ENCODE measurements at regions not wholly inside any gene's neighbourhood (a gene's known extent, or its start where the extent isn't known, plus 50 kb on each side); places are given as distances from the start of the nearest gene placed in this dataset.
"Not testable (repeated sequence)": the region's sequence is repeated elsewhere in the genome, so short reads cannot be mapped to it uniquely, and the experiment has no call there.

DNA sequence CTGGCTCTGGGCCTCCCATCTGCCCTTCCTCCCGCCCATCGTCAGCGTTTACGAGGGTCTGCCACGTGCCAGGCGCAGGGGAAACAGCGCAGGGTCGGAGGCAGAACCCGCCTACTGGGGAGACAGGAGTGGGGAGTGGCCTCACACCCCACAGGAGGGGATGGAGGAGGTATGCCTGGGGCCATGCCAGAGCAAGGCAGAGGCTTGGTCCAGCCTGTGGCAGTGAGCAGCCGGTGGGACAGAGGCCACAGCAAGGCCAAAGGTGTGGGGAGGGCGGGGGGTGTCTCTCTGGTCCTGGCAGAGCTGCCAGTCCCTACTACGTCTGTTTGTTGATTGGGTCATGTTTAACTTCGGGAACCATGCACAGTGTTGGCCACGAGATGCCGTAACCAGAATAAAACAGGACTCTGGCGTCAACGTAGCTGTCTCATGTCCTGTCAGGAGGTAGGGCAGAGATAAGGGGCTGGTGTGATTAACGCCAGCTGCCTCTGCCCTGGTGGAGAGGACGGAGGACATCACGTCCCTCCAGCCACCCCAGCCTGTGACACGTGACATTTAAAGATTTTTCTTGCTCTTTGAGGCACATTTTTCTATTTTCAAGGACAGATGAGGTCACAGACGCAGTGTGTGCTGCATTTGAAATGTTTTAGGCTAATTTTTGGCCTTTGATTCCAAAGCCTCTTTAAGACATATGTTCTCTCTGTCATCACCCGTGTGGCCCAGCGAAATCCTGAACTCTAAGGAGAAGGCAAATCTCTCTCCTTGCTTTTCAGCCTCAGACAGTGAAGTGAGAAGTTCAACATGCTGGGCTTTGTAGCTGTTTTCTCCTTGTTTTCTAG is 193.3 kb downstream of the LAT start:
- DNase-seq (ENCODE audit: insufficient read length, low spot score); FAIRE-seq: not testable (repeated sequence)

- FAIRE-seq; DNase-seq (ENCODE audit: insufficient read length, low spot score): not testable (repeated sequence)
Observed at GRCh38 chr16:29177203-29177887, 192.5 kb downstream of the LAT start.

DNA sequence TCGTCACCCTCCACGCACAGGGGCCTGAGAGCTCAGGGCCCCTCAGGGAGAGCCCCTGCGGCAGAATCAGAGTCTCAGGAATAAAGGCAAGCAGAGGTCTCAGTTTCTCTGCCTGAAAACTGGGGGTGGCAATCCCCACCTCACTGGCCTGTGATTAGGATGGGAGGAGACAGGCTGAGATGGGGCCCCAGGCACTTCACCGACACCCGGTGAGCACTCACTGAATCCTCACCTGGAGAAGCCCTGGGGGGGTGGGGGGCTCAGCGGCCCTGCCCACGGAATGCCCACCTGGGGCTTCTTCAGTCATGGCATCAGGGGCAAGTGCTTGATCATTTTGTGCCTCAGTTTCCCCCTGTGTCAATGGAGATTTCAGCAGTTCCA is 192.0 kb downstream of the LAT start:
- DNase-seq (ENCODE audit: insufficient read length, low spot score); FAIRE-seq: not testable (repeated sequence)

DNA sequence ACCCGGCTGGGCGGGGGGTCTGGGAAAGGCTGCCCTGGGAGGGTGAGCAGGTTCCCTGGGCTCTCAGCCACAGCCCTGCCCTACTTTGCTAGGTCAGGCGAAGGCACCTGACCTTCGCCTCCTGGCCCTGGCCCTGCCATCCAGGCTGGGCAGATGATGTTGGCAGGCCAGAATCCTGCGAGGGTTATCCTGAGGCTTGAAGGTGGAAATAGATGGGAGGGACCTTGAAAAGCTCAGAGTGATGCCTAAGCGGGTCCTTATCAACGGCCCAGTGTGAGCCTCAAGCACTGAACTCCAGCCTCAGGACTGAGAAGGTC is 191.3 kb downstream of the LAT start:
- FAIRE-seq: not testable (repeated sequence)

GRCh38 chr16:29175411-29176153 is 190.7 kb downstream of the LAT start:
- not testable (repeated sequence) for DNase-seq (ENCODE audit: insufficient read length, low spot score); FAIRE-seq

More for the DNA sequence above, 191.3 kb downstream of the LAT start:
- not testable (repeated sequence) for DNase-seq (ENCODE audit: insufficient read length, low spot score)

DNA sequence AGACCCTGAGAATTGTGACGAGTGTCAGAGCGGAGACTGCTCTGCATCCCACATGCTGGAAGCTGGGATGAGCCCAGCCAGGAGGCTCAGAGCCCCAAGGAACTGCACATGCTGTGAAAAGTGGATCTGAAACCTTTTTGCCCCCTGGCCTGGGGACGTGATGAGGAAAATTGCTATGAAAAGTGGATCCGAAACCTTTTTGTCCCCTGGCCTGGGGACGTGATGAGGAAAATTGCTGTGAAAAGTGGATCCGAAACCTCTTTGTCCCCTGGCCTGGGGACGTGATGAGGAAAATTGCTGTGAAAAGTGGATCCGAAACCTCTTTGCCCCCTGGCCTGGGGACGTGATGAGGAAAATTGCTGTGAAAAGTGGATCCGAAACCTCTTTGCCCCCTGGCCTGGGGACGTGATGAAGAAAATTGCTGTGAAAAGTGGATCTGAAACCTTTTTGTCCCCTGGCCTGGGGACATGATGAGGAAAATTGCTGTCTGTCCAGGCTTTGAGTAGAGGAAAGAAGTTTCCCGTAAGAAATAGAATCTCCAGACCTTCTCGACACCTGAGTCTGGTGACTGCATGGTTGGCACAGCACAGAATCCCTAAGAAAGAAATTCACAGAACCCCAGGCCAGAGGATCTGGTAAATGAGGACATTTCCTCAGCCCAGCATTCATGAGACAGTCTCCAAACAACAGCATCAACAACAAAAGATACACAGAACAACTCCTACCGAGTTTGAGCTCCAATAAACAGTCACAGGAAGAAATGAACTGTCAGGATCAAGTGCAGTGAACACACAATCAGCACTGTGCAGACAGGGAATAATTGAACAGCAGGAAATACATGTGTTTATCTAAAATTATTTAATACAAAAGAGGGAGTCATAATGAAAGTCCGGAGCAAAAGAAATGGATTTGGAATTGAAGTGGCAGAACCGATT is 188.8 kb downstream of the LAT start:
- DNase-seq (ENCODE audit: insufficient read length, low spot score); FAIRE-seq: not testable (repeated sequence)

DNA sequence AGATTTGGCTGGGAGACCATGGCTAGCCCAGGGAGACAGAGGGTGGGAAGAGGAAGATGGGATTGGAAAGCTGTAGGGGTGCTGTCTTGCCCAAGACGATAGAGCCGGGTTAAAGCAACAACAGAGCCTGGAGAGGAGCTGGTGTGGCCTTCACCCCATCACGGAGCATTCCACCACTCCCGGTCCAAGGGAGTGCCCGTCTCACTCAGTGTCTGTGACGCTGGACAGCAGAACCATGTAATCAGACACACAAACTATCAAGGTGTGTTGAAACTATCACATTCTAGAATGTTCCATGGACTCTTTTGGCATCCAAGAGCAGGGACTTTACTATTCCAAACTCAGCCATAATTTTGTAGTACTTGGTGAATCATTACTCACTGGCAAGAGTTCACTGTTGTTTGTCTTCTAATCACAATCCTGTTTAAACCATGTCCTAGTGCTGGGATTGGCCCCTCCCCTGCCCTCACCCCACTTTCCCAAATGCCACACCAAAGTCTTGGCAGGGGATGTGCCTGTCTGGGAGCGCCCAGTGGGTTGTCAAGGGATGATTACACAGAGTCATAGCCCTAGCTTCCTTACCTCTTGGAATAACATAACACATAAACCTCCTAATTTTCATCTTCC is 187.4 kb downstream of the LAT start:
- not testable (repeated sequence) for DNase-seq (ENCODE audit: insufficient read length, low spot score)
- peak; percentile 35 for FAIRE-seq

- DNase-seq (ENCODE audit: insufficient read length, low spot score): not testable (repeated sequence)
- FAIRE-seq: peak; percentile 87
Observed at GRCh38 chr16:29171296-29171695, 186.4 kb downstream of the LAT start.

GRCh38 chr16:29170393-29171119 is 185.7 kb downstream of the LAT start:
- not testable (repeated sequence) for DNase-seq (ENCODE audit: insufficient read length, low spot score)
- peak; percentile 62 for FAIRE-seq

GRCh38 chr16:29169295-29169994 is 184.6 kb downstream of the LAT start:
- DNase-seq (ENCODE audit: insufficient read length, low spot score); FAIRE-seq: not testable (repeated sequence)

- not testable (repeated sequence) for FAIRE-seq; DNase-seq (ENCODE audit: insufficient read length, low spot score)
Observed at GRCh38 chr16:29168515-29169259, 183.8 kb downstream of the LAT start.

DNA sequence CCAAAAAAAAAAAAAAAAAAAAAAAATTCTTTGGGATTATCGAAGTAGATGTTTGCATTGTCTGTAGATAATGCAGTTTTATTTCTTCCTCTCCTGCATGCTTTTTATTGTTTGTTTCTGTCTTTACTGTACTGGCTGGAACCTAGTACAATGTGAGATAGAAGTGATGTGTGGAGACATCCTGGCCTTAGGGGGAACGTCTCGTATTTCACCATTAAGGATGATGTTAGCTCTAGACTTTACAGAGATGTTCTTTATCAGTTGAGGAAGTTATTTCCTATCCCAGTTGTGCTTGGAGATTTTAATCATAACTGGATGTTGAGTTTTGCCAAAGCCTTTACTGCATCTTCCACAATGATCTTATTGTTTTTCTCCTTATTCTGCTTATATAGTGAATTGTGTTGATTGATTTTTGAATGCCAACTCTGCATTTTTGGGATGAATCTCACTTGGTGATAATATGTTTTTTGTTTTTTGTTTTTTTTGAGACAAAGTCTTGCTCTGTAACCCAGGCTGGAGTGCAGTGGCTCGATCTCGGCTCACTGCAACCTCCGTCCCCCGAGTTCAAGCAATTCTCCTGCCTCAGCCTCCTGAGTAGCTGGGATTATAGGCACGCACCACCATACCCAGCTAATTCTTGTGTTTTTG is 179.7 kb downstream of the LAT start:
- not testable (repeated sequence) for DNase-seq (ENCODE audit: insufficient read length, low spot score); FAIRE-seq

DNA sequence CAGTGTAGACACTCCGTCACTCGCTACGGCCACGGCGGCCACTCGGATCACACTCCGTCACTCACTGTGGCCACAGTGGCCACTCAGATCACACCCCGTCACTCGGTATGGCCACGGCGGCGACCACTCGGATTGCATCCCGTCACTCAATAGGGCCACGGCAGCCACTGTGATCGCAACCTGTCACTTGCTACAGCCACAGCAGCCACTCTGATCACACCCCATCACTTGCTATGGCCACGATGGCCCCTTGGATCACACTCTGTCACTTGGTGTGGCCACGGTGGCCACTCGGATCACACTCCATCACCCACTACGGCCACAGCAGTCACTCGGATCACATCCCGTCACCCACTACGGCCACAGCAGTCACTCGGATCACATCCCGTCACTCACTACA is 175.3 kb downstream of the LAT start:
- not testable (repeated sequence) for DNase-seq (ENCODE audit: insufficient read length, low spot score); FAIRE-seq

DNA sequence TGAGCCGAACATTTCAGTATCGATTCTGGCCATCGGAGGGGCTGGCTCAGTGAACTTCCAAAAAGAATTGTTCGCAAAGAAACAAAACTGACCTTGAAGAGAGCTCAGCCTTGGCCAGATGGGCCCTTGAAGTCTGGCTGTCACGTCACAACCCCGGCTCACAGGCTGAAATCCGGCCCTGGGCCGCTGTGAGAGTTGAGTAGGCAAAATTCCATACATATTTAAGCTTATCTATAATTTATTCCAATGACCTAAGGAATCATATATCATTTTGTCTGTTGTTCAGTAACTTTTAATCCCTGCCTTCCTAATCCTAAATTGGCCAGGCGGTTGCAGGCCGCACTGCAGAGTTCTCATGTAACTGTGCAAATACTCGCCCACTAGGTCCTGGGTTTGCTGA is 174.8 kb downstream of the LAT start:
- DNase-seq (ENCODE audit: insufficient read length, low spot score); FAIRE-seq: not testable (repeated sequence)

All from GM12891 (cell line).